Upper lobe of right lung (tissue), 1 donor: ENCODE measurements at regions not wholly inside any gene's neighbourhood (a gene's known extent, or its start where the extent isn't known, plus 50 kb on each side); places are given as distances from the start of the nearest gene placed in this dataset.

Experiments used
- ATAC-seq: fragments of 200-7000 bp; cut with Tn5 transposase; one replicate; pipeline ENCODE4 v1.9.1; 2020; ENCODE audit warnings: mild to moderate bottlenecking, moderate library complexity
- DNase-seq: peaks from one replicate; pipeline ENCODE4 v3.0.0-alpha.2; 2020
- H3K27ac ChIP-seq: fragments of 200-600 bp; one replicate; pipeline ENCODE4 v1.8.0; 2022
- H3K27me3 ChIP-seq: fragments of 200-600 bp; one replicate; pipeline ENCODE4 v1.8.0; 2022; ENCODE audit warnings: mild to moderate bottlenecking
- H3K36me3 ChIP-seq: fragments of 200-600 bp; one replicate; pipeline ENCODE4 v1.8.0; 2022
- H3K4me1 ChIP-seq: fragments of 200-600 bp; one replicate; pipeline ENCODE4 v1.8.0; 2022
- H3K4me3 ChIP-seq: fragments of 200-600 bp; one replicate; pipeline ENCODE4 v1.8.0; 2022; ENCODE audit warnings: mild to moderate bottlenecking
- H3K9me3 ChIP-seq: fragments of 200-600 bp; one replicate; pipeline ENCODE4 v1.8.0; 2022
- intact Hi-C: fragments of 100-400 bp; cut with DNase I; formaldehyde crosslinking; loops from one replicate; pipeline ENCODE4 v1.11.0; 2022
- TF ChIP-seq, protein P1 (sequence below): fragments of 200-600 bp; IDR thresholded peaks from one replicate; pipeline ENCODE4 v1.8.0; 2022; ENCODE audit warnings: antibody characterized with exemption
- donor health status: DM: no; HTN: yes; CAD: no; lungs with severe emphysema.

DNA sequence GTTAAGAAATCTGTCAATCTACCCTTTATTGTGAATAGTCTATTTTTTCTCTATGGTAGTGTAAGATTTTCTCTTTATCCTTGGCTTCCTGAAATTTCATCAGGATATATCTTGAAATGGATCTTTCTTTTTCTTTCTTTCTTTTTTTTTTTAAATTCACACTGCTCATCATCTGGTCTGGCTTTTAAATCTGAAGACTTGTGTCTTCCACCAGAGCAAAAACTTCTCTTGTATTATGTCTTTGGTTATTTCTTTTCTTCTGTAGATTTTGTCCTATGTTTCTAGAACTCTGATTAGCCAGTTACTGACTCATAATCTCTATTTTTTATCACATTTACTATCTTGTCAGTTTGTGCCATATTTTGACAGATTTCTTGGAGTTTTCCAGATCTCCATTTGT lies 133.8 kb upstream of the LMO4 start:
- Histone ChIP-seq H3K27me3 (no peaks in the 10 kb centered on the region), H3K36me3 (no peaks in the 10 kb centered on the region), H3K27ac (no peak overlapping the region), H3K9me3 (no peaks in the 10 kb centered on the region), H3K4me3 (no peak overlapping the region), H3K4me1 (no peaks in the 10 kb centered on the region)
- DNase-seq (no peak), ATAC-seq (no peak)
- TF ChIP-seq, protein P1, sequence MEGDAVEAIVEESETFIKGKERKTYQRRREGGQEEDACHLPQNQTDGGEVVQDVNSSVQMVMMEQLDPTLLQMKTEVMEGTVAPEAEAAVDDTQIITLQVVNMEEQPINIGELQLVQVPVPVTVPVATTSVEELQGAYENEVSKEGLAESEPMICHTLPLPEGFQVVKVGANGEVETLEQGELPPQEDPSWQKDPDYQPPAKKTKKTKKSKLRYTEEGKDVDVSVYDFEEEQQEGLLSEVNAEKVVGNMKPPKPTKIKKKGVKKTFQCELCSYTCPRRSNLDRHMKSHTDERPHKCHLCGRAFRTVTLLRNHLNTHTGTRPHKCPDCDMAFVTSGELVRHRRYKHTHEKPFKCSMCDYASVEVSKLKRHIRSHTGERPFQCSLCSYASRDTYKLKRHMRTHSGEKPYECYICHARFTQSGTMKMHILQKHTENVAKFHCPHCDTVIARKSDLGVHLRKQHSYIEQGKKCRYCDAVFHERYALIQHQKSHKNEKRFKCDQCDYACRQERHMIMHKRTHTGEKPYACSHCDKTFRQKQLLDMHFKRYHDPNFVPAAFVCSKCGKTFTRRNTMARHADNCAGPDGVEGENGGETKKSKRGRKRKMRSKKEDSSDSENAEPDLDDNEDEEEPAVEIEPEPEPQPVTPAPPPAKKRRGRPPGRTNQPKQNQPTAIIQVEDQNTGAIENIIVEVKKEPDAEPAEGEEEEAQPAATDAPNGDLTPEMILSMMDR, result no peak
- intact Hi-C loops, result no loop called here

- H3K4me1 ChIP-seq, result no peaks in the 10 kb centered on the region
- H3K36me3 ChIP-seq, result no peaks in the 10 kb centered on the region
- no peak overlapping the region for H3K27ac ChIP-seq
- no peak for ATAC-seq
- no peaks in the 10 kb centered on the region for H3K9me3 ChIP-seq
- H3K27me3 ChIP-seq, result peaks cover under 1% of the 10 kb centered on the region
- intact Hi-C loops, result no loop called here
- no peak for DNase-seq
- no peak overlapping the region for H3K4me3 ChIP-seq
- TF ChIP-seq, protein P1, result no peak
Observed at GRCh38 chr1:87196110-87196827, 132.4 kb upstream of the LMO4 start.

GRCh38 chr1:87197156-87197555 lies 131.5 kb upstream of the LMO4 start:
- Histone ChIP-seq H3K27me3 (peaks cover 9% of the 10 kb centered on the region), H3K4me3 (no peak overlapping the region), H3K9me3 (no peaks in the 10 kb centered on the region), H3K4me1 (no peaks in the 10 kb centered on the region), H3K36me3 (no peaks in the 10 kb centered on the region), H3K27ac (no peak overlapping the region)
- DNase-seq (no peak), ATAC-seq (no peak)
- TF ChIP-seq, protein P1, result no peak
- intact Hi-C loops, result no loop called here

DNA sequence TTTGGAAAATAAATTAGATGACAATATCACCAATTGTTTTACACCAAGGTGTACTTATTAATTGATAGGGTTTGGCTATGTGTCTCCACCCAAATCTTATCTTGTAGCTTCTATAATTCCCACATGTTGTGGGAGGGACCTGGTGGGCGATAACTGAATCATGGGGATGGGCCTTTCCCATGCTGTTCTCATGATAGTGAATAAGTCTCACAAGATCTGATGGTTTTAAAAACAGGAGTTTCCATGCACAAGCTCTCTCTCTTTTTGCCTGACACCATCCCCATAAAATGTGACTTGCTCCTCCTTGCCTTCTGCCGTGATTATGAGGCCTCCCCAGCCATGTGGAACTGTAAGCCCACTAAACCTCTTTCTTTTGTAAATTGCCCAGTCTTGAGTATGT lies 131.0 kb upstream of the LMO4 start:
- Histone ChIP-seq H3K9me3 (no peaks in the 10 kb centered on the region), H3K4me3 (no peak overlapping the region), H3K36me3 (no peaks in the 10 kb centered on the region), H3K27ac (no peak overlapping the region), H3K4me1 (no peaks in the 10 kb centered on the region), H3K27me3 (peaks cover 9% of the 10 kb centered on the region)
- ATAC-seq (no peak), DNase-seq (no peak)
- TF ChIP-seq, protein P1, result no peak
- intact Hi-C loops, result no loop called here

DNA sequence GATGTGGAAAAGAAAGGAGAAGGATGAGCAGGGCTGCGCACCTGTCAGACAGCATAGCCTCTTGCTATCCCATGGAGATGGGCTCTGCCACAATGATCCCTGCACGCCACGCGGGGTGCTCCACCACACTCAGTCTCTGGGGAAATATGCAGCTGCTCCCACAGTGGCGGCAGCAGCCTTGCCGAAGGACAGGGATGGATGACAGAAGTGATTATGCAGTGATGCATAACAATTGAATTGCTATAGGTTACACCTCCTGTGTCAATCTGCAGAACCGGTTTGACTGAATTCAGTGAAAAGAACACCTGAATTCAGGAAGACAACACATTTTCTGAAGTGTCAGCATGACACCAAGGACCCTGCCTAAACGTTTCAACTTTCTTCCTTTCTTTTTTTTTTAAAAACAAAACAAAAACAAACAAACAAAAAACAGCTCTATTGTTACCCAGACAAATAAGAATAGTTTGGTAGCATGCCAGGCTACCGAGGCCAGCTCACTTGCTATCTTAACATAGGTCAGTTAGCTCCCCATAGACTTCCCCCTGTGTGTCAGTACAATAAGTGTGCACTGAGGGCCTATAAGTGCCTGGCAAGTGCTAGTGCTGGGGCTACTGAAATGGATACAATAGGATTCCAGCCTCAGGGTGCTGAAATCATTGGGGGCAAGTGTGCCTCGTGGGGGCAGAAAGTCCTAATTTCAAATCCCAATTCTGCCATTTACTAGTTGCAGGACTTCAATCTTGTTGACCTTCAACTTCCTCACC lies 127.6 kb upstream of the LMO4 start:
- intact Hi-C loops, result no loop called here

More for the DNA sequence above, 127.6 kb upstream of the LMO4 start:
- H3K4me3 ChIP-seq, result no peak overlapping the region
- no peaks in the 10 kb centered on the region for H3K36me3 ChIP-seq
- H3K9me3 ChIP-seq, result no peaks in the 10 kb centered on the region
- ATAC-seq, result no peak
- no peak for DNase-seq
- H3K27me3 ChIP-seq, result peaks cover 9% of the 10 kb centered on the region
- no peaks in the 10 kb centered on the region for H3K4me1 ChIP-seq
- no peak overlapping the region for H3K27ac ChIP-seq
- TF ChIP-seq, protein P1, result no peak
